ENCODE measurements at regions not wholly inside any gene's neighbourhood (a gene's known extent, or its start where the extent isn't known, plus 50 kb on each side); places are given as distances from the start of the nearest gene placed in this dataset.

DNA sequence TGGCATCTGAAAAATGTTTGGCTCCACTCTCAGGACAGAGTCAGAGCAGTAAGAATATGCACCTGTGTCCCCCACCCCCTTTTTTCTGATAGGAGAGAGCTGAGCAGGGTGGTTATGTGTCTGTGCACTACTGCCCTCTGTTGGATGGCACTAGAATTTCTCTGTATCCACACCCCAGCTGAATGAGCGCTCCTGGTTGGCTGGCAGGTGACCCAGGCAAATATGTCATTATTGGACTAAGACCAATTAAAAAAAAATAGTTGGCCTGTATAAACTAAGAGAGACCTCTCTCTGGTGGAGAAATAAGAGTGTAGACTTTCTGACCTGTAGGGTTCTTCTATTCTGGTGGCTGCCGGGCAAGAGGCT, 107.0 kb downstream of the PTCSC3 start:
- Histone ChIP-seq H3K36me3 (no peaks in the 10 kb centered on the region), H3K27me3 (no peaks in the 10 kb centered on the region), H3K9me3 (no peaks in the 10 kb centered on the region), H3K4me3 (no peak overlapping the region), H3K4me1 (no peaks in the 10 kb centered on the region), H3K27ac (no peak overlapping the region)
- TF ChIP-seq, protein P1, sequence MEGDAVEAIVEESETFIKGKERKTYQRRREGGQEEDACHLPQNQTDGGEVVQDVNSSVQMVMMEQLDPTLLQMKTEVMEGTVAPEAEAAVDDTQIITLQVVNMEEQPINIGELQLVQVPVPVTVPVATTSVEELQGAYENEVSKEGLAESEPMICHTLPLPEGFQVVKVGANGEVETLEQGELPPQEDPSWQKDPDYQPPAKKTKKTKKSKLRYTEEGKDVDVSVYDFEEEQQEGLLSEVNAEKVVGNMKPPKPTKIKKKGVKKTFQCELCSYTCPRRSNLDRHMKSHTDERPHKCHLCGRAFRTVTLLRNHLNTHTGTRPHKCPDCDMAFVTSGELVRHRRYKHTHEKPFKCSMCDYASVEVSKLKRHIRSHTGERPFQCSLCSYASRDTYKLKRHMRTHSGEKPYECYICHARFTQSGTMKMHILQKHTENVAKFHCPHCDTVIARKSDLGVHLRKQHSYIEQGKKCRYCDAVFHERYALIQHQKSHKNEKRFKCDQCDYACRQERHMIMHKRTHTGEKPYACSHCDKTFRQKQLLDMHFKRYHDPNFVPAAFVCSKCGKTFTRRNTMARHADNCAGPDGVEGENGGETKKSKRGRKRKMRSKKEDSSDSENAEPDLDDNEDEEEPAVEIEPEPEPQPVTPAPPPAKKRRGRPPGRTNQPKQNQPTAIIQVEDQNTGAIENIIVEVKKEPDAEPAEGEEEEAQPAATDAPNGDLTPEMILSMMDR (IDR thresholded peaks at IDR 0.05): peak in 2 of 3 experiments; percentile 10 to 34
- DNase-seq (ENCODE audit: low spot score in 2 of 2): no peak
- intact Hi-C loops (cut with DNase I): no loop called here

- no peaks in the 10 kb centered on the region for H3K27me3 ChIP-seq
- H3K4me1 ChIP-seq: no peaks in the 10 kb centered on the region
- H3K27ac ChIP-seq: no peak overlapping the region
- intact Hi-C loops (cut with DNase I): no loop called here
- H3K36me3 ChIP-seq: no peaks in the 10 kb centered on the region
- H3K4me3 ChIP-seq: no peak overlapping the region
- H3K9me3 ChIP-seq: no peaks in the 10 kb centered on the region
- DNase-seq (ENCODE audit: low spot score in 2 of 2): no peak
- TF ChIP-seq, protein P1 (IDR thresholded peaks at IDR 0.05): no peak
Measured at GRCh38 chr14:36068777-36069534, 107.6 kb downstream of the PTCSC3 start.

DNA sequence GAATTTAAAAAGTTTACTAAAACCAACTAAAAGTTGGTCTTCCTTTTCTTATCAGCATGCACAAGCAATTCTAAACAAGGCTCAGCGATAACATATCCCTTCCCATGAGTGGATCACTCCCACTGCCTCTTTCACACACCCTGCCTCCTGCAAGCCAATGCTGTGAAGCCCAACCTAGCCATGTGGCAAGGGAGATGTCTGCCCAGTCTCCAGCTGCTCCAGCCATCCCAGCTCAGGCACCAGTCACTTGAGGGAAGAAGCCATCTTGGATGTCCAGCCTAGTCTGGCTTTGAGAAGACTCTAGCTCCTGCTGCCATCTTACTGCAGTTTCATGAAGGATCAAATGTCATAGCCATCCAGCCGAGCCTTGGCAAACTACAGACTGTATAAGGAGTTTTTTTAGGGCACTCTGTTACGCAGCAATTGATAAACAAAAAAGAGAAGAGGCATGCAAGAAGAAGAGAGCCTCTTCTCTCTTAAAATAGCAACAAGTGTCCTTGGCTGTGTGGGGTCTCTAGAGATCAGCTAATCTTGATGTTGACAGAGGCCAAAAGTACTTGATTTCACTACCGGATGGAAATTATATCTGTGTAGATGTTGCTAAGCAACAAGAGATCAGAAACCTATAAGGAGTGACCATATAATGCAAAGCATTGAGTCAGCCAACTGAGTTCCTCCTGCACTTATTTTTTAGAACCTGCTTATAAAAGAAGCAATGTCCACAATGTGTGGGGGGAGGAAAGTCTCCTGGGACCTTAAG, 108.9 kb downstream of the PTCSC3 start:
- Histone ChIP-seq H3K27ac (no peak overlapping the region), H3K9me3 (no peaks in the 10 kb centered on the region), H3K36me3 (no peaks in the 10 kb centered on the region), H3K4me3 (no peak overlapping the region), H3K4me1 (no peaks in the 10 kb centered on the region), H3K27me3 (no peaks in the 10 kb centered on the region)
- TF ChIP-seq, protein P1 (IDR thresholded peaks at IDR 0.05): no peak
- intact Hi-C loops (cut with DNase I): no loop called here
- no peak for DNase-seq (ENCODE audit: low spot score in 2 of 2)

GRCh38 chr14:36066636-36067035, 109.9 kb downstream of the PTCSC3 start:
- H3K9me3 ChIP-seq: no peaks in the 10 kb centered on the region
- DNase-seq (ENCODE audit: low spot score in 2 of 2): no peak
- TF ChIP-seq, protein P1 (IDR thresholded peaks at IDR 0.05): no peak
- no peaks in the 10 kb centered on the region for H3K27me3 ChIP-seq
- intact Hi-C loops (cut with DNase I): no loop called here
- H3K4me3 ChIP-seq: no peak overlapping the region
- no peaks in the 10 kb centered on the region for H3K36me3 ChIP-seq
- no peak overlapping the region for H3K27ac ChIP-seq
- no peaks in the 10 kb centered on the region for H3K4me1 ChIP-seq

GRCh38 chr14:36065831-36066230, 110.7 kb downstream of the PTCSC3 start:
- H3K4me3 ChIP-seq: no peak overlapping the region
- TF ChIP-seq, protein P1 (IDR thresholded peaks at IDR 0.05): no peak
- no peaks in the 10 kb centered on the region for H3K9me3 ChIP-seq
- no peak for DNase-seq (ENCODE audit: low spot score in 2 of 2)
- no peaks in the 10 kb centered on the region for H3K27me3 ChIP-seq
- no peaks in the 10 kb centered on the region for H3K4me1 ChIP-seq
- intact Hi-C loops (cut with DNase I): no loop called here
- H3K36me3 ChIP-seq: no peaks in the 10 kb centered on the region
- no peak overlapping the region for H3K27ac ChIP-seq

Measured in ascending aorta (tissue), 2 donors.